ENCODE measurements at regions not wholly inside any gene's neighbourhood (a gene's known extent, or its start where the extent isn't known, plus 50 kb on each side); places are given as distances from the start of the nearest gene placed in this dataset.

DNA sequence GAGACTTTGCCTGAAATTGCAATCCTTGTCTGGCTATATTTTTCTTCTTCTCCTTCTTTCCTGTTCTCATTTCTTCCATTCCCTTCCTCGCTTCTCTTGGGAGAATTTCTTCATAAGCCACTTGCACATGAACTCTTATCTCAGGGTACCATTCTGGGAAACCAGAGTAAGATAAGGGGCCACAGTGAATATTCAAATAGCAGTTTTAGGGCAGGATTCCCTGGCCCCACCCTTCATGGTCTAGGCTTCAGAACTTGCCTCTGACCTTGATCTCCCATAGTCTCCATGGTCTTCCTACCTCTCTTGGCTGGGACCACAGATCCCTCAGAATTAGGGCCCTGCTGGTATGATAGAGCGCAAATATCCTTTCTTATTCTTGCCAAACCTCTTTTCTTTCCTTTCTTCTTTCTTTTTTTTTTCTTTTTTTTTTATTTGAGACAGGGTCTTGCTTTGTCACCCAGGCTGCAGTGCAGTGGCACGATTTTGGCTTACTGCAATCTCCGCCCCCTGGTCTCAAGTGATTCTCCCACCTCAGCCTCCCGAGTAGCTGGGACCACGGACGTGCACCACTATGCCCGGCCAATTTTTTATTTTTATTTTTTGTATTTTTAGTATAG, 123.0 kb upstream of the CITED2 start (continued):
- TF ChIP-seq IFI16 (CRISPR knock-in tag; IDR thresholded peaks at IDR 0.05) = no peak
- TF ChIP-seq, protein P1, sequence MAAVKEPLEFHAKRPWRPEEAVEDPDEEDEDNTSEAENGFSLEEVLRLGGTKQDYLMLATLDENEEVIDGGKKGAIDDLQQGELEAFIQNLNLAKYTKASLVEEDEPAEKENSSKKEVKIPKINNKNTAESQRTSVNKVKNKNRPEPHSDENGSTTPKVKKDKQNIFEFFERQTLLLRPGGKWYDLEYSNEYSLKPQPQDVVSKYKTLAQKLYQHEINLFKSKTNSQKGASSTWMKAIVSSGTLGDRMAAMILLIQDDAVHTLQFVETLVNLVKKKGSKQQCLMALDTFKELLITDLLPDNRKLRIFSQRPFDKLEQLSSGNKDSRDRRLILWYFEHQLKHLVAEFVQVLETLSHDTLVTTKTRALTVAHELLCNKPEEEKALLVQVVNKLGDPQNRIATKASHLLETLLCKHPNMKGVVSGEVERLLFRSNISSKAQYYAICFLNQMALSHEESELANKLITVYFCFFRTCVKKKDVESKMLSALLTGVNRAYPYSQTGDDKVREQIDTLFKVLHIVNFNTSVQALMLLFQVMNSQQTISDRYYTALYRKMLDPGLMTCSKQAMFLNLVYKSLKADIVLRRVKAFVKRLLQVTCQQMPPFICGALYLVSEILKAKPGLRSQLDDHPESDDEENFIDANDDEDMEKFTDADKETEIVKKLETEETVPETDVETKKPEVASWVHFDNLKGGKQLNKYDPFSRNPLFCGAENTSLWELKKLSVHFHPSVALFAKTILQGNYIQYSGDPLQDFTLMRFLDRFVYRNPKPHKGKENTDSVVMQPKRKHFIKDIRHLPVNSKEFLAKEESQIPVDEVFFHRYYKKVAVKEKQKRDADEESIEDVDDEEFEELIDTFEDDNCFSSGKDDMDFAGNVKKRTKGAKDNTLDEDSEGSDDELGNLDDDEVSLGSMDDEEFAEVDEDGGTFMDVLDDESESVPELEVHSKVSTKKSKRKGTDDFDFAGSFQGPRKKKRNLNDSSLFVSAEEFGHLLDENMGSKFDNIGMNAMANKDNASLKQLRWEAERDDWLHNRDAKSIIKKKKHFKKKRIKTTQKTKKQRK (IDR thresholded peaks at IDR 0.05; ENCODE audit: borderline replicate concordance, low read depth, low read length) = no peak
- no peak for TF ChIP-seq SRF (CRISPR knock-in tag; IDR thresholded peaks at IDR 0.05)
- TF ChIP-seq, protein P2, sequence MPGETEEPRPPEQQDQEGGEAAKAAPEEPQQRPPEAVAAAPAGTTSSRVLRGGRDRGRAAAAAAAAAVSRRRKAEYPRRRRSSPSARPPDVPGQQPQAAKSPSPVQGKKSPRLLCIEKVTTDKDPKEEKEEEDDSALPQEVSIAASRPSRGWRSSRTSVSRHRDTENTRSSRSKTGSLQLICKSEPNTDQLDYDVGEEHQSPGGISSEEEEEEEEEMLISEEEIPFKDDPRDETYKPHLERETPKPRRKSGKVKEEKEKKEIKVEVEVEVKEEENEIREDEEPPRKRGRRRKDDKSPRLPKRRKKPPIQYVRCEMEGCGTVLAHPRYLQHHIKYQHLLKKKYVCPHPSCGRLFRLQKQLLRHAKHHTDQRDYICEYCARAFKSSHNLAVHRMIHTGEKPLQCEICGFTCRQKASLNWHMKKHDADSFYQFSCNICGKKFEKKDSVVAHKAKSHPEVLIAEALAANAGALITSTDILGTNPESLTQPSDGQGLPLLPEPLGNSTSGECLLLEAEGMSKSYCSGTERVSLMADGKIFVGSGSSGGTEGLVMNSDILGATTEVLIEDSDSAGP (CRISPR knock-in tag; IDR thresholded peaks at IDR 0.05) = no peak
- TF ChIP-seq SAFB (IDR thresholded peaks at IDR 0.05; ENCODE audit: borderline replicate concordance, low read depth, low read length) = no peak
- TF ChIP-seq, protein P3, sequence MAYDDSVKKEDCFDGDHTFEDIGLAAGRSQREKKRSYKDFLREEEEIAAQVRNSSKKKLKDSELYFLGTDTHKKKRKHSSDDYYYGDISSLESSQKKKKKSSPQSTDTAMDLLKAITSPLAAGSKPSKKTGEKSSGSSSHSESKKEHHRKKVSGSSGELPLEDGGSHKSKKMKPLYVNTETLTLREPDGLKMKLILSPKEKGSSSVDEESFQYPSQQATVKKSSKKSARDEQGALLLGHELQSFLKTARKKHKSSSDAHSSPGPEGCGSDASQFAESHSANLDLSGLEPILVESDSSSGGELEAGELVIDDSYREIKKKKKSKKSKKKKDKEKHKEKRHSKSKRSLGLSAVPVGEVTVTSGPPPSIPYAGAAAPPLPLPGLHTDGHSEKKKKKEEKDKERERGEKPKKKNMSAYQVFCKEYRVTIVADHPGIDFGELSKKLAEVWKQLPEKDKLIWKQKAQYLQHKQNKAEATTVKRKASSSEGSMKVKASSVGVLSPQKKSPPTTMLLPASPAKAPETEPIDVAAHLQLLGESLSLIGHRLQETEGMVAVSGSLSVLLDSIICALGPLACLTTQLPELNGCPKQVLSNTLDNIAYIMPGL (CRISPR knock-in tag; IDR thresholded peaks at IDR 0.05) = no peak
- no peak for TF ChIP-seq OTX1 (CRISPR knock-in tag; IDR thresholded peaks at IDR 0.05)
- TF ChIP-seq PHB (CRISPR knock-in tag; IDR thresholded peaks at IDR 0.05) = no peak
- no peak for TF ChIP-seq SP2 (IDR thresholded peaks at IDR 0.05; ENCODE audit: extremely low read depth, low read depth, low read length, poor library complexity, severe bottlenecking)
- TF ChIP-seq ZNF354B (CRISPR knock-in tag; IDR thresholded peaks at IDR 0.05) = no peak
- peak; percentile 90 for TF ChIP-seq SOX6 (IDR thresholded peaks at IDR 0.05)
- no peak for TF ChIP-seq CBFB (CRISPR knock-in tag; IDR thresholded peaks at IDR 0.05)
- no peak for TF ChIP-seq ZNF431 (CRISPR knock-in tag; IDR thresholded peaks at IDR 0.05)
- peak; percentile 95 for TF ChIP-seq TCF3 (CRISPR knock-in tag; IDR thresholded peaks at IDR 0.05)
- TF ChIP-seq KDM1A (IDR thresholded peaks at IDR 0.05) = peak; percentile 88 to 92
- no peak for TF ChIP-seq ZNF140 (CRISPR knock-in tag; IDR thresholded peaks at IDR 0.05)
- TF ChIP-seq, protein P4, sequence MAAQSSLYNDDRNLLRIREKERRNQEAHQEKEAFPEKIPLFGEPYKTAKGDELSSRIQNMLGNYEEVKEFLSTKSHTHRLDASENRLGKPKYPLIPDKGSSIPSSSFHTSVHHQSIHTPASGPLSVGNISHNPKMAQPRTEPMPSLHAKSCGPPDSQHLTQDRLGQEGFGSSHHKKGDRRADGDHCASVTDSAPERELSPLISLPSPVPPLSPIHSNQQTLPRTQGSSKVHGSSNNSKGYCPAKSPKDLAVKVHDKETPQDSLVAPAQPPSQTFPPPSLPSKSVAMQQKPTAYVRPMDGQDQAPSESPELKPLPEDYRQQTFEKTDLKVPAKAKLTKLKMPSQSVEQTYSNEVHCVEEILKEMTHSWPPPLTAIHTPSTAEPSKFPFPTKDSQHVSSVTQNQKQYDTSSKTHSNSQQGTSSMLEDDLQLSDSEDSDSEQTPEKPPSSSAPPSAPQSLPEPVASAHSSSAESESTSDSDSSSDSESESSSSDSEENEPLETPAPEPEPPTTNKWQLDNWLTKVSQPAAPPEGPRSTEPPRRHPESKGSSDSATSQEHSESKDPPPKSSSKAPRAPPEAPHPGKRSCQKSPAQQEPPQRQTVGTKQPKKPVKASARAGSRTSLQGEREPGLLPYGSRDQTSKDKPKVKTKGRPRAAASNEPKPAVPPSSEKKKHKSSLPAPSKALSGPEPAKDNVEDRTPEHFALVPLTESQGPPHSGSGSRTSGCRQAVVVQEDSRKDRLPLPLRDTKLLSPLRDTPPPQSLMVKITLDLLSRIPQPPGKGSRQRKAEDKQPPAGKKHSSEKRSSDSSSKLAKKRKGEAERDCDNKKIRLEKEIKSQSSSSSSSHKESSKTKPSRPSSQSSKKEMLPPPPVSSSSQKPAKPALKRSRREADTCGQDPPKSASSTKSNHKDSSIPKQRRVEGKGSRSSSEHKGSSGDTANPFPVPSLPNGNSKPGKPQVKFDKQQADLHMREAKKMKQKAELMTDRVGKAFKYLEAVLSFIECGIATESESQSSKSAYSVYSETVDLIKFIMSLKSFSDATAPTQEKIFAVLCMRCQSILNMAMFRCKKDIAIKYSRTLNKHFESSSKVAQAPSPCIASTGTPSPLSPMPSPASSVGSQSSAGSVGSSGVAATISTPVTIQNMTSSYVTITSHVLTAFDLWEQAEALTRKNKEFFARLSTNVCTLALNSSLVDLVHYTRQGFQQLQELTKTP (IDR thresholded peaks at IDR 0.05; ENCODE audit: low read depth in 1 of 2, partially characterized antibody in 2 of 2) = peak; percentile 46 to 91

Data from K562 (cell line).